ENCODE measurements at regions not wholly inside any gene's neighbourhood (a gene's known extent, or its start where the extent isn't known, plus 50 kb on each side); places are given as distances from the start of the nearest gene placed in this dataset.

GRCh38 chr5:81904166-81904565 is 67.7 kb upstream of the ATG10 start:
- TF ChIP-seq CTCF (conservative IDR thresholded peaks at IDR 0.05): no peak
- no peak for TF ChIP-seq ZFX (IDR thresholded peaks at IDR 0.05)

All from C4-2B (cell line).